Mesothelial cell of epicardium (in vitro differentiated cells): ENCODE measurements at regions not wholly inside any gene's neighbourhood (a gene's known extent, or its start where the extent isn't known, plus 50 kb on each side); places are given as distances from the start of the nearest gene placed in this dataset.

Source experiments
- DNase-seq, 2 experiments: peaks; one replicate each; pipeline ENCODE4 v3.0.0; 2021; ENCODE audit warnings: low spot score in 2 of 2; ENCODE audit not compliant: unreplicated experiment in 2 of 2
- H3K27ac Mint-ChIP-seq: 2 replicates; pipeline ENCODE4 v1.8.0; 2021; ENCODE audit warnings: mixed read lengths
- H3K27me3 Mint-ChIP-seq: 2 replicates; pipeline ENCODE4 v1.8.0; 2021; ENCODE audit warnings: low read depth, mixed read lengths
- H3K36me3 Mint-ChIP-seq: 2 replicates; pipeline ENCODE4 v1.8.0; 2021; ENCODE audit warnings: mixed read lengths
- H3K4me1 Mint-ChIP-seq: 2 replicates; pipeline ENCODE4 v1.8.0; 2021; ENCODE audit warnings: mixed read lengths
- H3K4me3 Mint-ChIP-seq: 2 replicates; pipeline ENCODE4 v1.8.0; 2021; ENCODE audit warnings: mild to moderate bottlenecking, moderate library complexity, mixed read lengths
- H3K9me3 Mint-ChIP-seq: 2 replicates; pipeline ENCODE4 v1.8.0; 2021; ENCODE audit warnings: mixed read lengths
- TF ChIP-seq, protein P1 (sequence below): fragments of 200-600 bp; sonication (generic); IDR thresholded peaks from one replicate; pipeline ENCODE4 v1.5.0; 2021; ENCODE audit warnings: antibody characterized with exemption; ENCODE audit not compliant: unreplicated experiment

GRCh38 chr10:120180160-120180559 lies 276.9 kb upstream of the PLPP4 start:
- Mint-ChIP-seq H3K4me1 (no peaks in the 10 kb centered on the region), H3K9me3 (no peaks in the 10 kb centered on the region), H3K4me3 (no peak overlapping the region), H3K27ac (no peak overlapping the region), H3K36me3 (no peaks in the 10 kb centered on the region), H3K27me3 (no peaks in the 10 kb centered on the region)
- TF ChIP-seq, protein P1, sequence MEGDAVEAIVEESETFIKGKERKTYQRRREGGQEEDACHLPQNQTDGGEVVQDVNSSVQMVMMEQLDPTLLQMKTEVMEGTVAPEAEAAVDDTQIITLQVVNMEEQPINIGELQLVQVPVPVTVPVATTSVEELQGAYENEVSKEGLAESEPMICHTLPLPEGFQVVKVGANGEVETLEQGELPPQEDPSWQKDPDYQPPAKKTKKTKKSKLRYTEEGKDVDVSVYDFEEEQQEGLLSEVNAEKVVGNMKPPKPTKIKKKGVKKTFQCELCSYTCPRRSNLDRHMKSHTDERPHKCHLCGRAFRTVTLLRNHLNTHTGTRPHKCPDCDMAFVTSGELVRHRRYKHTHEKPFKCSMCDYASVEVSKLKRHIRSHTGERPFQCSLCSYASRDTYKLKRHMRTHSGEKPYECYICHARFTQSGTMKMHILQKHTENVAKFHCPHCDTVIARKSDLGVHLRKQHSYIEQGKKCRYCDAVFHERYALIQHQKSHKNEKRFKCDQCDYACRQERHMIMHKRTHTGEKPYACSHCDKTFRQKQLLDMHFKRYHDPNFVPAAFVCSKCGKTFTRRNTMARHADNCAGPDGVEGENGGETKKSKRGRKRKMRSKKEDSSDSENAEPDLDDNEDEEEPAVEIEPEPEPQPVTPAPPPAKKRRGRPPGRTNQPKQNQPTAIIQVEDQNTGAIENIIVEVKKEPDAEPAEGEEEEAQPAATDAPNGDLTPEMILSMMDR: no peak
- no peak for DNase-seq

DNA sequence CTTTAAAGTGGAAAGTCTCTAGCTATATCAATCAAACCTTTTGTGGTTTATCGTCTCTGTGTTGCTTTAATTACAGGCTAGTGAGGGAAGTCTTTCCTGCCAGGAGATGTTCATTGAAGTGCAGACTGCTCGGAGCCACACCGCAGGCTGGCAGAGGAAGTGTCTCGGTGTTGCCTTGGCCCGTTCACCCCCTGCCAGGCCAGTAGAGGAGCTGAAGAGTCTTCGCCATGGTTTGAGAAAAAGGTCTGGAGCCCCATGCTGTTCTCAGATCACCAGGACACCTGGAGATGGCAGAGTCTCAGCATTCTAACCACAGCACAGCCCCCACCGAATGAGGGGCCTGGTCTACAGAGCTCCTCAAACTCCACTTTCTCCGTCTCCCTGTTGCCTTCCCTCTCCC lies 275.9 kb upstream of the PLPP4 start:
- TF ChIP-seq, protein P1: no peak
- DNase-seq: no peak
- Mint-ChIP-seq H3K4me3 (no peak overlapping the region), H3K36me3 (no peaks in the 10 kb centered on the region), H3K9me3 (peaks cover 4% of the 10 kb centered on the region), H3K4me1 (no peaks in the 10 kb centered on the region), H3K27ac (no peak overlapping the region), H3K27me3 (peaks cover 2% of the 10 kb centered on the region)

GRCh38 chr10:120182431-120182830 lies 274.6 kb upstream of the PLPP4 start:
- no peaks in the 10 kb centered on the region for H3K4me1 Mint-ChIP-seq
- no peak overlapping the region for H3K27ac Mint-ChIP-seq
- no peak for DNase-seq
- TF ChIP-seq, protein P1: no peak
- no peak overlapping the region for H3K4me3 Mint-ChIP-seq
- H3K36me3 Mint-ChIP-seq: no peaks in the 10 kb centered on the region
- H3K9me3 Mint-ChIP-seq: peaks cover 4% of the 10 kb centered on the region
- H3K27me3 Mint-ChIP-seq: peaks cover 2% of the 10 kb centered on the region

- TF ChIP-seq, protein P1: no peak
- H3K27me3 Mint-ChIP-seq: peaks cover 2% of the 10 kb centered on the region
- H3K9me3 Mint-ChIP-seq: peaks cover 4% of the 10 kb centered on the region
- DNase-seq: no peak
- H3K27ac Mint-ChIP-seq: no peak overlapping the region
- H3K4me1 Mint-ChIP-seq: no peaks in the 10 kb centered on the region
- no peak overlapping the region for H3K4me3 Mint-ChIP-seq
- H3K36me3 Mint-ChIP-seq: no peaks in the 10 kb centered on the region
Measured at GRCh38 chr10:120183546-120183945, 273.5 kb upstream of the PLPP4 start.

DNA sequence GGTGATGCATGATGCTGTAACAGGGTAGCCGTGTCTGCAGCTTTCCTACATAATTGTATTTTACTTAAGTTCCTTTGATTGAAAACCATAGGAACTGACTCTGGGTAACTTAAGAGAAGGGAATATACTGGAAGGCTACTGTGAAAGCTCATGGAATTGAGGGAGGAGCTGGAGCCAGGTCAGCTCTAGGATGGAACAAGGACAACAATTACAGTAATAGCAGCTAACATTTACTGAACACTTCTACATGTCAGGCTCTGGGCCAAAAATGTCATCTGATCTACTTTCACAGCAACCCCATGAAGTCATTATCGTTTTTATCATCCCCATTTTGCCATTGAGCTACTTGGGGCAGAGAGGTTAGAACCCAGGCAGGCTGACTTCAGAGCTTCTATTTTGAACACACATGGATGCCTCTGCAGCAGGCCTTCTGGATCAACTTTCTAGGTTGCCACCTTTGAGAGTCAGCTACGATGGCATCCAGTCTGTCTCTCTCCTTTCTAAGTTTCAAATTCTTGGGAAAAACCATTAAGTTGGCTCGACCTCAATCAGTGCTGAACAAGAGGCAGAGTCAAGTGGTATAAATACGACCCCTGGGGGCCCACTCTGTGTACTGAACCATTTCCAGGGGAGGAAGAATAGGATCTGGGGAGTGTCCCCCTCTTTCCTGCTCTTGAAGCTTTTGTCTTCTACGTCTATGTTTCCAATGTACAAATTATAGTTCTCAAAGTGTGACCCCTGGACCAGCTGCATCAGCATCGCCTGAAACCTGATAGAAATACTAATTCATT lies 272.3 kb upstream of the PLPP4 start:
- H3K36me3 Mint-ChIP-seq: no peaks in the 10 kb centered on the region
- no peak for DNase-seq
- H3K27me3 Mint-ChIP-seq: peaks cover 2% of the 10 kb centered on the region
- no peak overlapping the region for H3K4me3 Mint-ChIP-seq
- H3K27ac Mint-ChIP-seq: no peak overlapping the region
- H3K4me1 Mint-ChIP-seq: no peaks in the 10 kb centered on the region
- peaks cover 4% of the 10 kb centered on the region for H3K9me3 Mint-ChIP-seq
- TF ChIP-seq, protein P1: no peak
